Common myeloid progenitor, CD34-positive (primary cell): ENCODE measurements at regions not wholly inside any gene's neighbourhood (a gene's known extent, or its start where the extent isn't known, plus 50 kb on each side); places are given as distances from the start of the nearest gene placed in this dataset.

Experiments used
- CTCF ChIA-PET: fragments of 350-600 bp; sonication (Branson Sonifier 250); formaldehyde crosslinking; loops from one replicate; lab custom pipeline; 2021; ENCODE audit warnings: antibody characterized with exemption; lab: Charles Lee
- POLR2A ChIA-PET: fragments of 350-600 bp; sonication (Branson Sonifier 250); formaldehyde crosslinking; loops from one replicate; lab custom pipeline; 2021; ENCODE audit warnings: antibody characterized with exemption; lab: Charles Lee
- DNase-seq, 3 donors: peaks; one replicate each; pipeline versions ENCODE4 v3.0.0 to v3.0.0-alpha.2; 2013
- H3K27ac ChIP-seq, 2 experiments: 1 replicate in 1 of 2; 2 replicates in 1 of 2; pipeline ENCODE4 v1.7.0; 2013; ENCODE audit warnings: inconsistent platforms in 2 of 2, low read length in 2 of 2, mild to moderate bottlenecking in 2 of 2, low read depth in 1 of 2, moderate library complexity in 1 of 2; ENCODE audit not compliant: severe bottlenecking in 2 of 2, insufficient read depth in 1 of 2, poor library complexity in 1 of 2
- H3K27me3 ChIP-seq, 5 experiments: replicated peaks in 2 of 5; 1 replicate in 3 of 5; 2 replicates in 2 of 5; pipeline versions ENCODE4 v1.6.1 to v1.7.0; 2013; ENCODE audit warnings: low read length in 4 of 5, mild to moderate bottlenecking in 2 of 5, moderate library complexity in 2 of 5, inconsistent platforms in 1 of 5; ENCODE audit not compliant: insufficient read depth in 5 of 5, control insufficient read depth in 4 of 5
- H3K36me3 ChIP-seq, 4 experiments: 1 replicate in 2 of 4; 2 replicates in 2 of 4; pipeline versions ENCODE4 v1.6.1 to v1.7.0; 2013; ENCODE audit warnings: low read length in 3 of 4, control low read depth in 1 of 4, mild to moderate bottlenecking in 1 of 4; ENCODE audit not compliant: control insufficient read depth in 4 of 4, insufficient read depth in 4 of 4
- H3K4me1 ChIP-seq, 4 experiments: 1 replicate in 3 of 4; 2 replicates in 1 of 4; pipeline versions ENCODE4 v1.6.1 to v1.7.1; 2013; ENCODE audit warnings: low read length in 3 of 4, mild to moderate bottlenecking in 3 of 4, control low read depth in 1 of 4, inconsistent platforms in 1 of 4, moderate library complexity in 1 of 4; ENCODE audit not compliant: control insufficient read depth in 4 of 4, insufficient read depth in 4 of 4; ENCODE audit errors: control extremely low read depth in 1 of 4
- H3K4me3 ChIP-seq, 7 experiments: 1 replicate in 4 of 7; 2 replicates in 3 of 7; pipeline versions ENCODE4 v1.5.1 to v1.7.0; 2013; ENCODE audit warnings: mild to moderate bottlenecking in 7 of 7, low read length in 6 of 7, moderate library complexity in 6 of 7, inconsistent platforms in 2 of 7, low read depth in 2 of 7, control low read depth in 1 of 7; ENCODE audit not compliant: insufficient read depth in 4 of 7, control insufficient read depth in 1 of 7; ENCODE audit errors: extremely low read depth in 1 of 7
- H3K9me3 ChIP-seq, 5 experiments: 1 replicate in 4 of 5; 2 replicates in 1 of 5; pipeline versions ENCODE4 v1.6.1 to v1.7.1; 2013; ENCODE audit warnings: low read length in 4 of 5, mild to moderate bottlenecking in 2 of 5, inconsistent platforms in 1 of 5, low read depth in 1 of 5, moderate library complexity in 1 of 5; ENCODE audit not compliant: control insufficient read depth in 4 of 5, insufficient read depth in 2 of 5; ENCODE audit errors: control extremely low read depth in 1 of 5
- WGBS: methylation state at CpG from one replicate; pipeline ENCODE4 v1.1.5; 2013; ENCODE audit not compliant: insufficient coverage; 5-methylcytosine and 5-hydroxymethylcytosine counted together

GRCh38 chr15:98070137-98070536 lies 109.6 kb downstream of the ARRDC4 start:
- Histone ChIP-seq H3K27ac (no peak overlapping the region), H3K36me3 (no peaks in the 10 kb centered on the region), H3K4me1 (peaks cover 0 to 30% (median 8%) of the 10 kb centered on the region in 4 experiments), H3K4me3 (no peak overlapping the region), H3K27me3 (no peaks in the 10 kb centered on the region), H3K9me3 (peaks cover 0 to 5% (median 2%) of the 10 kb centered on the region in 5 experiments)
- DNase-seq = no peak
- ChIA-PET CTCF (interaction anchor here (0.5 kb wide), 1 partner anchor 14 kb away, joined by 3 read pairs; no protein-coding TSS in a partner anchor), POLR2A (no interaction called here)
- 100% methylated on average over 1 of the region's 2 CpGs for WGBS

GRCh38 chr15:98071786-98072185 lies 111.3 kb downstream of the ARRDC4 start:
- Histone ChIP-seq H3K27ac (no peak overlapping the region), H3K9me3 (peaks cover 0 to 5% (median 2%) of the 10 kb centered on the region in 5 experiments), H3K36me3 (no peaks in the 10 kb centered on the region), H3K27me3 (no peaks in the 10 kb centered on the region), H3K4me3 (no peak overlapping the region), H3K4me1 (peaks cover 5 to 40% (median 19%) of the 10 kb centered on the region in 4 experiments)
- ChIA-PET POLR2A (no interaction called here), CTCF (no interaction called here)
- no peak for DNase-seq

DNA sequence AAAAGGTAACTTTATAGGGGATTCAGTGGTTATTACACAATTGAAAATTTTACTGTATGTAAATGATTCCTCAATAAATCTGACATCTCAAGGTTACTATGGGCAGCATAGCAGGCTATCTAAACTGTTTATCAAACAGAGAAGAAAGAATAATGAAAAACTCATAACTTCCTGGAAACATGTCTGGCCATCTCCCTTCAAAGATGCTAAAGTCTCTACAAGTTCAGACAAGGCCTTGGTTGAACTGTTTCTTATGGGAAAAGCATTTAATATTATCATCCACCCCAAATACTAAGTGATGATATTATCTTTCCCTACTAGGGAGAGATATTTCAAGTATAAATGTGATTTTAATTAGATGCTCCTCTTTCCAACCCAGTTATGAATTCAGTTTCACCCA lies 114.9 kb downstream of the ARRDC4 start:
- no peak overlapping the region for H3K27ac ChIP-seq
- CTCF ChIA-PET = no interaction called here
- POLR2A ChIA-PET = no interaction called here

DNA sequence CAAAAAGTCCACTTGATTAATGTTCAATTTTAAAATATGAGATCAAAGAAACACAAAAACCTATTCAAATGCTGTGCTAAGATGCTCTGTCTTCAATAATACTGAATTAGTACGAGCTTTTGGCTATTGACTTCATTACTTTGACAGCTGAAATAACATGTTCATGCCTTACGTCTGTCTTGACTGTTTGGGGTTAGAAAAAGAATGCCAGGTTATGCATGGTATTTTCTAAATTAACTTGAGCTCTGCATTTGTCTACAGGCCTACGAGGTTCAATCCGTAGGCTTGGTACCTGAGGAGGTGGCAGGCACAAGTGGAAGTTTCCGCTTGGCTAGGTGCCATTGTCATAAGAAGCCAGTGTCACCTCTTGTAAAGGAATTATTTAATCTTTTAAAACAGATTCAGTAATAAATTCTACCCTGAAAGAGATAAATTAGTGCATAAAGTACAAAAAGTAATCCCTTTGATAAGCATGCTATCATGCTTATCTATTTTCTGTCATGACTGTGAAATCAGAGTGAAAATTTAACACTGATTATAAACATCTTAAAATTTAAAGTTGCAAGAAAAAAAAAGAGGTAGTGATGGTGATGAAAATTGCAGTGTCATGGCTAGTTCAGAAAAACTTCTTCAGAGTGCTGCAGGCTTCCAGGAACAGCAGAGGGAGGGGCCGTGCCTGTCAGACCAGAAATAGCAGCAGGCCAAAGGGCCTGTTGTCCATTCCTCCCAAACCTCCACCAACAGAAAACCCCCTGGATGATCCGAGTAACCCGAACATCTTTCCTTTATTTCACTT lies 115.7 kb downstream of the ARRDC4 start:
- ChIA-PET CTCF (no interaction called here), POLR2A (no interaction called here)
- H3K36me3 ChIP-seq = no peaks in the 10 kb centered on the region
- H3K4me1 ChIP-seq = peaks cover 7 to 33% (median 22%) of the 10 kb centered on the region in 4 experiments
- peak; percentile 73 to 91 (median 87) for DNase-seq
- H3K27ac ChIP-seq = peak overlapping the region; percentile 21 to 70
- no peaks in the 10 kb centered on the region for H3K9me3 ChIP-seq
- peak overlapping the region in 3 of 7 experiments; percentile 0 to 50 (median 36) for H3K4me3 ChIP-seq
- WGBS = 7% methylated on average over 3 of the region's 8 CpGs
- H3K27me3 ChIP-seq = no peaks in the 10 kb centered on the region

More for the DNA sequence above, 114.9 kb downstream of the ARRDC4 start:
- no peak for DNase-seq
- H3K36me3 ChIP-seq = no peaks in the 10 kb centered on the region
- no peak overlapping the region for H3K4me3 ChIP-seq
- no peaks in the 10 kb centered on the region for H3K9me3 ChIP-seq
- peaks cover 7 to 33% (median 22%) of the 10 kb centered on the region in 4 experiments for H3K4me1 ChIP-seq
- no peaks in the 10 kb centered on the region for H3K27me3 ChIP-seq

- H3K4me3 ChIP-seq = peak overlapping the region in 1 of 7 experiments; percentile 50
- no peaks in the 10 kb centered on the region for H3K27me3 ChIP-seq
- ChIA-PET POLR2A (interaction anchor here (0.6 to 0.7 kb wide), 2 partner anchors 101 to 162 kb away, joined by 3 read pairs; no protein-coding TSS in a partner anchor), CTCF (no interaction called here)
- H3K4me1 ChIP-seq = peaks cover 7 to 33% (median 22%) of the 10 kb centered on the region in 4 experiments
- no peaks in the 10 kb centered on the region for H3K9me3 ChIP-seq
- WGBS = 100% methylated on average over 3 of the region's 8 CpGs
- H3K27ac ChIP-seq = peak overlapping the region; percentile 21 to 70
- peak in 1 of 3 donors; percentile 10 for DNase-seq
- H3K36me3 ChIP-seq = no peaks in the 10 kb centered on the region
These were observed 116.7 kb downstream of the ARRDC4 start for GRCh38 chr15:98077186-98077585.

DNA sequence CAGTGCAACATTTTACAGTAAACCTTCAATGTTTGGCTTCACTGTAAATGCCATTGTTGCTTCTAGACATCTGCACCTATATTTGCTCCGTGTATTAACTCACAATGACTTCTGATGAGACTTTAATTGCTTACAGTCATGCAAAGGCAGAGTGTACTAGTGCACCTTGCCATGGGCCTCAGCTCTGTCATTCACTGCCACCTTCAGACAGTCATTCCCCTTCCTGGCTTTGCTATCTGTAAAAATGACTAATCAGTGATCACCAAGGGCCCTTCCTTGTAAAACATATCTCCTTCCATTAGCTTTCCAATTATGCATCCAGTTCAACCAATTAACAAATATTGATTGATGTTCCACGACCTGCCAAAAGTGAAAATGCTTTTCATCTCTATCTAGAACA lies 120.3 kb downstream of the ARRDC4 start:
- DNase-seq = no peak
- Histone ChIP-seq H3K4me3 (no peak overlapping the region), H3K27ac (no peak overlapping the region), H3K4me1 (peaks cover 5 to 20% (median 15%) of the 10 kb centered on the region in 4 experiments), H3K27me3 (no peaks in the 10 kb centered on the region), H3K9me3 (no peaks in the 10 kb centered on the region), H3K36me3 (no peaks in the 10 kb centered on the region)
- 100% methylated on average over 2 of the region's 2 CpGs for WGBS
- ChIA-PET POLR2A (no interaction called here), CTCF (interaction anchor here (1.3 to 2.8 kb wide), 5 partner anchors 97 to 177 kb away, joined by 3 to 8 read pairs (median 4); no protein-coding TSS in a partner anchor)
